ENCODE measurements at regions not wholly inside any gene's neighbourhood (a gene's known extent, or its start where the extent isn't known, plus 50 kb on each side); places are given as distances from the start of the nearest gene placed in this dataset.

GRCh38 chr5:28788954-28789353, 1750.6 kb upstream of the CDH9 start:
- no peak for DNase-seq (ENCODE audit: missing footprints)
- no peak for ATAC-seq
- intact Hi-C loops (cut with DNase I), result no loop called here

- intact Hi-C loops (cut with DNase I), result no loop called here
- no peak for DNase-seq (ENCODE audit: missing footprints)
- ATAC-seq, result no peak
These were observed 1741.8 kb upstream of the CDH9 start for GRCh38 chr5:28780083-28780692.

GRCh38 chr5:28779161-28779754, 1740.9 kb upstream of the CDH9 start:
- intact Hi-C loops (cut with DNase I), result no loop called here
- ATAC-seq (no peak), DNase-seq (ENCODE audit: missing footprints) (no peak)

GRCh38 chr5:28770307-28770706, 1731.9 kb upstream of the CDH9 start:
- DNase-seq (ENCODE audit: missing footprints) (no peak), ATAC-seq (no peak)
- intact Hi-C loops (cut with DNase I), result no loop called here

- DNase-seq (ENCODE audit: missing footprints) (no peak), ATAC-seq (no peak)
- intact Hi-C loops (cut with DNase I), result no loop called here
These were observed 1728.3 kb upstream of the CDH9 start for GRCh38 chr5:28766565-28767158.

GRCh38 chr5:28751396-28751795, 1713.0 kb upstream of the CDH9 start:
- ATAC-seq, result no peak
- DNase-seq (ENCODE audit: missing footprints), result no peak
- intact Hi-C loops (cut with DNase I), result no loop called here

- intact Hi-C loops (cut with DNase I), result no loop called here
- ATAC-seq, result no peak
These were observed 1711.9 kb upstream of the CDH9 start for GRCh38 chr5:28750251-28750650.

GRCh38 chr5:28748446-28748845, 1710.1 kb upstream of the CDH9 start:
- DNase-seq (ENCODE audit: missing footprints) (no peak), ATAC-seq (no peak)
- intact Hi-C loops (cut with DNase I), result no loop called here

More at GRCh38 chr5:28750251-28750650, 1711.9 kb upstream of the CDH9 start:
- no peak for DNase-seq (ENCODE audit: missing footprints)

GRCh38 chr5:28743716-28744110, 1705.3 kb upstream of the CDH9 start:
- intact Hi-C loops (cut with DNase I), result no loop called here
- no peak for DNase-seq (ENCODE audit: missing footprints)
- ATAC-seq, result no peak

- DNase-seq (ENCODE audit: missing footprints) (no peak), ATAC-seq (no peak)
These were observed 1704.8 kb upstream of the CDH9 start for GRCh38 chr5:28743025-28743715.

GRCh38 chr5:28737682-28738081, 1699.3 kb upstream of the CDH9 start:
- intact Hi-C loops (cut with DNase I), result no loop called here
- ATAC-seq, result no peak

More at GRCh38 chr5:28743025-28743715, 1704.8 kb upstream of the CDH9 start:
- intact Hi-C loops (cut with DNase I), result no loop called here

GRCh38 chr5:28737222-28737621, 1698.8 kb upstream of the CDH9 start:
- no peak for DNase-seq (ENCODE audit: missing footprints)
- intact Hi-C loops (cut with DNase I), result no loop called here
- no peak for ATAC-seq

More at GRCh38 chr5:28737682-28738081, 1699.3 kb upstream of the CDH9 start:
- DNase-seq (ENCODE audit: missing footprints), result no peak

GRCh38 chr5:28734396-28734795, 1696.0 kb upstream of the CDH9 start:
- DNase-seq (ENCODE audit: missing footprints), result no peak
- no peak for ATAC-seq
- intact Hi-C loops (cut with DNase I), result no loop called here

- ATAC-seq (no peak), DNase-seq (ENCODE audit: missing footprints) (no peak)
- intact Hi-C loops (cut with DNase I), result no loop called here
These were observed 1690.7 kb upstream of the CDH9 start for GRCh38 chr5:28729067-28729466.

GRCh38 chr5:28726815-28727214, 1688.4 kb upstream of the CDH9 start:
- intact Hi-C loops (cut with DNase I), result no loop called here
- DNase-seq (ENCODE audit: missing footprints), result no peak
- ATAC-seq, result no peak

- intact Hi-C loops (cut with DNase I), result no loop called here
These were observed 1686.6 kb upstream of the CDH9 start for GRCh38 chr5:28725001-28725400.

GRCh38 chr5:28714907-28715698, 1676.7 kb upstream of the CDH9 start:
- no peak for ATAC-seq
- intact Hi-C loops (cut with DNase I), result no loop called here
- DNase-seq (ENCODE audit: missing footprints), result no peak

More at GRCh38 chr5:28725001-28725400, 1686.6 kb upstream of the CDH9 start:
- no peak for ATAC-seq
- no peak for DNase-seq (ENCODE audit: missing footprints)

GRCh38 chr5:28710360-28710759, 1672.0 kb upstream of the CDH9 start:
- ATAC-seq, result no peak
- intact Hi-C loops (cut with DNase I), result no loop called here
- no peak for DNase-seq (ENCODE audit: missing footprints)

GRCh38 chr5:28708472-28708871, 1670.1 kb upstream of the CDH9 start:
- intact Hi-C loops (cut with DNase I), result no loop called here
- DNase-seq (ENCODE audit: missing footprints) (no peak), ATAC-seq (no peak)

Data from Right ventricle myocardium inferior (tissue), 1 donor.